A549 (cell line): ENCODE measurements at regions not wholly inside any gene's neighbourhood (a gene's known extent, or its start where the extent isn't known, plus 50 kb on each side); places are given as distances from the start of the nearest gene placed in this dataset.

Source experiments
- SREBF2 ChIP-seq: fragments of 450-650 bp; IDR thresholded peaks from 2 replicates; pipeline ENCODE4 v1.6.1; 2014; ENCODE audit warnings: mild to moderate bottlenecking, moderate library complexity
- TF ChIP-seq, protein P1 (sequence below): fragments of >200 bp; sonication (Bioruptor Twin); formaldehyde crosslinking; IDR thresholded peaks from 3 replicates; pipeline ENCODE4 v1.5.1; 2016
- TF ChIP-seq, protein P2 (sequence below): fragments of 450-650 bp; IDR thresholded peaks from 2 replicates; pipeline ENCODE4 v1.6.1; 2014; ENCODE audit warnings: antibody characterized with exemption

DNA sequence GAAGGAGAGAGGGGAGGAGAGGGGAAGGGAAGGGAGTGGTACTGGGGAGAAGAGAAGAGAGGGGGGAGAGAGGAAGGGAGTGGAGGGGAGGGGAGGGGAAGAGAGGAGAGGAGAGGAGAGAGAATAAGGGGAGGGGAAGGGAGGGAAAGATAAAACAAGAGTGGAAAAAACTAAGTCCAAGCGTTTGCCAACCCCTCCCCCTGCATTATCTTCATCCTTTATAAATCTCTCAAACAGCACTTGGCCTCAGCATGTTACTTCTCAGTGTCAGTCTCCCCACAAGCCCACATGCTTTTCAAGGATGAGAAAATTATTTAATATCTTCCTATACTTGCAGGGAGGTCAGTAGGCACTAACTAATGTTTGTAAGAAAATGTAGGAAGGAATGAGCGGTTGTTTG is 204.5 kb downstream of the LSM5 start:
- TF ChIP-seq, protein P1, sequence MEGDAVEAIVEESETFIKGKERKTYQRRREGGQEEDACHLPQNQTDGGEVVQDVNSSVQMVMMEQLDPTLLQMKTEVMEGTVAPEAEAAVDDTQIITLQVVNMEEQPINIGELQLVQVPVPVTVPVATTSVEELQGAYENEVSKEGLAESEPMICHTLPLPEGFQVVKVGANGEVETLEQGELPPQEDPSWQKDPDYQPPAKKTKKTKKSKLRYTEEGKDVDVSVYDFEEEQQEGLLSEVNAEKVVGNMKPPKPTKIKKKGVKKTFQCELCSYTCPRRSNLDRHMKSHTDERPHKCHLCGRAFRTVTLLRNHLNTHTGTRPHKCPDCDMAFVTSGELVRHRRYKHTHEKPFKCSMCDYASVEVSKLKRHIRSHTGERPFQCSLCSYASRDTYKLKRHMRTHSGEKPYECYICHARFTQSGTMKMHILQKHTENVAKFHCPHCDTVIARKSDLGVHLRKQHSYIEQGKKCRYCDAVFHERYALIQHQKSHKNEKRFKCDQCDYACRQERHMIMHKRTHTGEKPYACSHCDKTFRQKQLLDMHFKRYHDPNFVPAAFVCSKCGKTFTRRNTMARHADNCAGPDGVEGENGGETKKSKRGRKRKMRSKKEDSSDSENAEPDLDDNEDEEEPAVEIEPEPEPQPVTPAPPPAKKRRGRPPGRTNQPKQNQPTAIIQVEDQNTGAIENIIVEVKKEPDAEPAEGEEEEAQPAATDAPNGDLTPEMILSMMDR = no peak
- TF ChIP-seq, protein P2, sequence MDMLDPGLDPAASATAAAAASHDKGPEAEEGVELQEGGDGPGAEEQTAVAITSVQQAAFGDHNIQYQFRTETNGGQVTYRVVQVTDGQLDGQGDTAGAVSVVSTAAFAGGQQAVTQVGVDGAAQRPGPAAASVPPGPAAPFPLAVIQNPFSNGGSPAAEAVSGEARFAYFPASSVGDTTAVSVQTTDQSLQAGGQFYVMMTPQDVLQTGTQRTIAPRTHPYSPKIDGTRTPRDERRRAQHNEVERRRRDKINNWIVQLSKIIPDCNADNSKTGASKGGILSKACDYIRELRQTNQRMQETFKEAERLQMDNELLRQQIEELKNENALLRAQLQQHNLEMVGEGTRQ = no peak
- TF ChIP-seq SREBF2 = no peak
